Breast epithelium (tissue), 4 donors: ENCODE measurements at regions not wholly inside any gene's neighbourhood (a gene's known extent, or its start where the extent isn't known, plus 50 kb on each side); places are given as distances from the start of the nearest gene placed in this dataset.

Source experiments
- DNase-seq, 2 donors: peaks; one replicate each; pipeline ENCODE4 v3.0.0-alpha.2; 2019; ENCODE audit warnings: low spot score in 2 of 2
- H3K27ac ChIP-seq, 2 donors: fragments of 200-600 bp; sonication (generic) in 1 of 2; one replicate each; pipeline ENCODE4 v1.5.1; 2016 to 2019; ENCODE audit warnings: mild to moderate bottlenecking in 1 of 2
- H3K27me3 ChIP-seq, 2 donors: fragments of 200-600 bp; sonication (generic) in 1 of 2; one replicate each; pipeline versions ENCODE4 v1.5.1 to v1.6.0; 2017 to 2019; ENCODE audit warnings: control low read depth in 1 of 2, mild to moderate bottlenecking in 1 of 2
- H3K36me3 ChIP-seq: fragments of 200-600 bp; one replicate; pipeline ENCODE4 v1.5.1; 2019
- H3K4me1 ChIP-seq, 2 donors: fragments of 200-600 bp; sonication (generic); one replicate each; pipeline ENCODE4 v1.5.1; 2016 to 2019; ENCODE audit warnings: control low read depth in 1 of 2
- H3K4me3 ChIP-seq, 3 donors: fragments of 200-600 bp; sonication (generic); 1 replicate in 2 of 3; 2 replicates in 1 of 3; pipeline ENCODE4 v1.5.1; 2016 to 2019; ENCODE audit warnings: mild to moderate bottlenecking in 3 of 3, moderate library complexity in 2 of 3
- H3K9me3 ChIP-seq, 2 donors: fragments of 200-600 bp; sonication (generic) in 1 of 2; one replicate each; pipeline ENCODE4 v1.5.1; 2016 to 2019; ENCODE audit warnings: control low read depth in 1 of 2
- POLR2A ChIP-seq: fragments of 450-650 bp; IDR thresholded peaks from one replicate; pipeline ENCODE4 v1.6.1; 2016; ENCODE audit warnings: antibody characterized with exemption, mild to moderate bottlenecking, moderate library complexity
- POLR2AphosphoS5 ChIP-seq, 3 donors: sonication (generic); formaldehyde crosslinking; IDR thresholded peaks; one replicate each; pipeline ENCODE4 v1.6.1; 2017; ENCODE audit warnings: antibody characterized with exemption in 3 of 3
- intact Hi-C: fragments of 100-400 bp; cut with DNase I; formaldehyde crosslinking; loops from one replicate; pipeline ENCODE4 v1.15.1; 2023; ENCODE audit warnings: low total_unique reads
- TF ChIP-seq, protein P1 (sequence below), 3 donors: fragments of 450-650 bp; IDR thresholded peaks; one replicate each; pipeline ENCODE4 v1.5.1; 2016 to 2017; ENCODE audit warnings: antibody characterized with exemption in 3 of 3, mild to moderate bottlenecking in 3 of 3, moderate library complexity in 3 of 3

DNA sequence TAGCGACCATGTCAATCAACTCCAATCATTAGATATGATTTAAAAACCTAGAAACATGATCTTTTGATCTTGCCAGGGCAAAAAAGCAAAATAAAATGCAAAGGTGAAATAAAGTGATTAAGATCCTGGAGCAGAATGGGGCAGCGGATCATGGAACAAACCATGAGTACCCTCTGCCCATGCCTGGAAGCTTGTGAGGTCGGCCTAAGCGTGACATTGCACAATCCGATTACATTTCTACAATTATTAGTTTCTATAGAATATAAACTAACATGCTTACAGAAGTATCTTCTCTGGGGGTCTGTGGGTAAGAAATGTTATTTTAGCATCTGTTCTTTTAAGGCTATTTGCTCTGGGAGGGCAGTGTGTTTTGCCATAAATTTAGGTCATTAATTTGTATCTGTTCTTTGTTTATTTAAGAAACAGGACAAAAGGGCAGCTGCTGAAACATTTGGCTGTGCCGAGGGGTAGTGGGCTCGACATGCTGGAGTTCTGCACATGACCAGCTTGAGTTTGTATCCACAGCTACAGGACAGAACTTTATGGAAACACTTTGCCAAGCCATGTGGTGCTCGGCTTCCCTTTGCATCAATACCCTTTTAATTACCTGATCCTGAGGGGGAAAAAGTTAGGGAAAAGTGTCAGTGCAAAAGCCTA, 55.9 kb downstream of the ZBTB18 start:
- no peak overlapping the region for H3K4me3 ChIP-seq
- H3K36me3 ChIP-seq = no peaks in the 10 kb centered on the region
- no peaks in the 10 kb centered on the region for H3K4me1 ChIP-seq
- no peaks in the 10 kb centered on the region for H3K9me3 ChIP-seq
- intact Hi-C loops = no loop called here
- no peak for DNase-seq
- TF ChIP-seq POLR2A = no peak
- TF ChIP-seq POLR2AphosphoS5 (IDR thresholded peaks at IDR 0.05) = no peak
- TF ChIP-seq, protein P1, sequence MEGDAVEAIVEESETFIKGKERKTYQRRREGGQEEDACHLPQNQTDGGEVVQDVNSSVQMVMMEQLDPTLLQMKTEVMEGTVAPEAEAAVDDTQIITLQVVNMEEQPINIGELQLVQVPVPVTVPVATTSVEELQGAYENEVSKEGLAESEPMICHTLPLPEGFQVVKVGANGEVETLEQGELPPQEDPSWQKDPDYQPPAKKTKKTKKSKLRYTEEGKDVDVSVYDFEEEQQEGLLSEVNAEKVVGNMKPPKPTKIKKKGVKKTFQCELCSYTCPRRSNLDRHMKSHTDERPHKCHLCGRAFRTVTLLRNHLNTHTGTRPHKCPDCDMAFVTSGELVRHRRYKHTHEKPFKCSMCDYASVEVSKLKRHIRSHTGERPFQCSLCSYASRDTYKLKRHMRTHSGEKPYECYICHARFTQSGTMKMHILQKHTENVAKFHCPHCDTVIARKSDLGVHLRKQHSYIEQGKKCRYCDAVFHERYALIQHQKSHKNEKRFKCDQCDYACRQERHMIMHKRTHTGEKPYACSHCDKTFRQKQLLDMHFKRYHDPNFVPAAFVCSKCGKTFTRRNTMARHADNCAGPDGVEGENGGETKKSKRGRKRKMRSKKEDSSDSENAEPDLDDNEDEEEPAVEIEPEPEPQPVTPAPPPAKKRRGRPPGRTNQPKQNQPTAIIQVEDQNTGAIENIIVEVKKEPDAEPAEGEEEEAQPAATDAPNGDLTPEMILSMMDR (IDR thresholded peaks at IDR 0.05) = no peak
- H3K27me3 ChIP-seq = peaks cover 0 to 5% of the 10 kb centered on the region in 2 donors
- H3K27ac ChIP-seq = no peak overlapping the region

DNA sequence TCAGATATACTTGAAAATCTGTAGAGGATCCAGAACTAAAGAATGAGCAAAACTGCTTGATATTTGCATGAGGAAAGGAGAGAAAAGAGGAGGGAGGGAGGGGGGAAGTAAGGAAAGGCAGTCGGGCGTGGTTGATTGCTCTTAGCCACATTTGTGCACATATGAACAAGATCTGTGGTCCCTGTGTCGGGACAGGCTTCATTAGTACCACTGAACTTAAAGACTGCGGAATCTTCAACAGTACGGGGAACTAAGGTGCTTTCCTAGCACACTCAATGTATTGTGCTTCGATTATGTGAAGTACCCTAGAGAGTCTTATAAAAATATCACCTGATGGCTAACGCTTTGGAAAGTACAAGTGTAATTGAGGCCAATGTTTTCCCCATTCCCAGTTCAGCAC, 59.9 kb downstream of the ZBTB18 start:
- intact Hi-C loops = no loop called here
- Histone ChIP-seq H3K4me1 (no peaks in the 10 kb centered on the region), H3K9me3 (no peaks in the 10 kb centered on the region), H3K27ac (no peak overlapping the region), H3K4me3 (no peak overlapping the region), H3K36me3 (no peaks in the 10 kb centered on the region), H3K27me3 (no peaks in the 10 kb centered on the region)
- DNase-seq = no peak
- TF ChIP-seq POLR2A (no peak), POLR2AphosphoS5 (IDR thresholded peaks at IDR 0.05) (no peak)
- TF ChIP-seq, protein P1 (IDR thresholded peaks at IDR 0.05) = no peak

DNA sequence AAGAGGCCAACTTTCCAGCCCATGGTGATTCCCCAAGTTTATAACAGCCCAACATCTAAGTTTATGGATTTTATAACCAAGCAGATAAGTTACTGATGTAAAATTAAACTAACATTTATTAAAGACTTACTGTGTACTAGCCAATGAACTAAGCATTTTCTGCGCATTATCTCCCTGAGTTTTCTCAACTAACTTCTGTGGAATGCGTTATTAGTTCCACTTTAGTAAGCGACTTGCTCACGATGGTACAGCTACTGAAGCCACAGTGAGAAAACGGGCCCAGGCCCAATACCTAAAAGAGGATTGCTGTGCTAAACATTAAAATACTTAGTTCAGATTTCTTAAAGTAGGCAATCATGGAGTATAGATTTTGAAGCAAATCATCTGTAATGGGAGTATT, 61.0 kb downstream of the ZBTB18 start:
- DNase-seq = no peak
- Histone ChIP-seq H3K9me3 (no peaks in the 10 kb centered on the region), H3K4me3 (no peak overlapping the region), H3K27me3 (no peaks in the 10 kb centered on the region), H3K36me3 (no peaks in the 10 kb centered on the region), H3K27ac (no peak overlapping the region), H3K4me1 (no peaks in the 10 kb centered on the region)
- TF ChIP-seq POLR2AphosphoS5 (IDR thresholded peaks at IDR 0.05) = no peak
- no peak for TF ChIP-seq POLR2A
- TF ChIP-seq, protein P1 (IDR thresholded peaks at IDR 0.05) = no peak
- intact Hi-C loops = no loop called here

DNA sequence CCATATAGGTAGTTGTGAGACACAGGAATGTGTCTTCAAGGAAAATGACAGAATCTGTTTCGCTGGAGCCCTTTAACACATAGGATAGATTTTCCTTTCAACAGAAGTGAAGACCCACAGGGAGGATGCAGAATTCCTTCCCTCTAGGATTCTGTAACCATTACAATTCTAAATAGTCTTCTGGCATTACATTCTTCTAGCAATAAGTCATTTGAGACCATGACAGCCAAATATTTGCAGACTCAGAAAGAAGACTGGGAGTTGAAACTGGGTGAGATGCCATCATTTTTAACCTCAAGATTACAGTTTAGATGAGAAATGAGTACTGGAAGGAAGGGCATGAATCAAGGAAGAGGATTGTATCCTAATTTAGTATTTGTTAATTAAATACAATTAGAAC, 61.6 kb downstream of the ZBTB18 start:
- Histone ChIP-seq H3K27me3 (no peaks in the 10 kb centered on the region), H3K27ac (no peak overlapping the region), H3K36me3 (no peaks in the 10 kb centered on the region), H3K9me3 (no peaks in the 10 kb centered on the region), H3K4me1 (no peaks in the 10 kb centered on the region), H3K4me3 (no peak overlapping the region)
- TF ChIP-seq POLR2A (no peak), POLR2AphosphoS5 (IDR thresholded peaks at IDR 0.05) (no peak)
- TF ChIP-seq, protein P1 (IDR thresholded peaks at IDR 0.05) = no peak
- DNase-seq = no peak
- intact Hi-C loops = no loop called here

DNA sequence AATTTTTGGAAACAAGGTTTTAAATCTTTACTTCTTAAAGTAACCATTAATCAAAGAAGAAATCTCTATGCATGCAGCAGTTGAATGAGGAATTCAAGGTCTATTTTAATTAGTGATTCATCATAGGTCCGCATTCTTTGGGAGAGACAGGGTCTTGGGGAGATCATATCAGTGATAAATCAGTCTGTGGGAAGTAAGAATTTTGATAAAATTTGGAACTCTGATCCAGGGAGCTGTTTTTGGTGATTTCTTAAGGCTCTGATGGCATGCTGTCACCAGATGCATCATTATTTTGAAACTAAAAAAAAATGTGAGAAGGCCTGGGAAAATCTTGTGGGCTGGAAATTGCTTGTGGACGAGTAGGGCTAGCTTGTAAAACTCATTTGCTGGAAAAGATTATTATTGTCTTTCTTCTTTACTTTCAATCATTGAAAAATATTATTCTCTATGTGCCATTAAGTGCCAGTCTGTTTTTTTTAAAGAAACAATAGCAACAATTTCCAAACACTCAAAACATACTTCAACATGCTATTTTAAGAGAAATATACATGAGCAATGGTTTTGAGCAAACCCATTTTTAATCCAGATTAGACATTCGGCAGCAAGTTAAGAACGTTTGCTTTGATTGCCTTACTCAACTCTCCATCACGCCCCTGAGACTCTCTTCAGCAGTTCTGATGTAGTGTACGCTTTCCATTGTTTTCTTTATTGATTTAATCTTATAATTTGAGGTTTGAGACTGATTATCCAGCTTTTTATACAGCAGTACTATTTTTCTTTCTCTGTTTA, 62.6 kb downstream of the ZBTB18 start:
- TF ChIP-seq, protein P1 (IDR thresholded peaks at IDR 0.05) = no peak
- no peak for TF ChIP-seq POLR2AphosphoS5 (IDR thresholded peaks at IDR 0.05)
- no peak for TF ChIP-seq POLR2A
- intact Hi-C loops = no loop called here
- Histone ChIP-seq H3K9me3 (no peaks in the 10 kb centered on the region), H3K36me3 (no peaks in the 10 kb centered on the region), H3K27ac (no peak overlapping the region), H3K4me1 (no peaks in the 10 kb centered on the region), H3K4me3 (no peak overlapping the region), H3K27me3 (no peaks in the 10 kb centered on the region)
- no peak for DNase-seq
